ENCODE measurements at regions not wholly inside any gene's neighbourhood (a gene's known extent, or its start where the extent isn't known, plus 50 kb on each side); places are given as distances from the start of the nearest gene placed in this dataset.

DNA sequence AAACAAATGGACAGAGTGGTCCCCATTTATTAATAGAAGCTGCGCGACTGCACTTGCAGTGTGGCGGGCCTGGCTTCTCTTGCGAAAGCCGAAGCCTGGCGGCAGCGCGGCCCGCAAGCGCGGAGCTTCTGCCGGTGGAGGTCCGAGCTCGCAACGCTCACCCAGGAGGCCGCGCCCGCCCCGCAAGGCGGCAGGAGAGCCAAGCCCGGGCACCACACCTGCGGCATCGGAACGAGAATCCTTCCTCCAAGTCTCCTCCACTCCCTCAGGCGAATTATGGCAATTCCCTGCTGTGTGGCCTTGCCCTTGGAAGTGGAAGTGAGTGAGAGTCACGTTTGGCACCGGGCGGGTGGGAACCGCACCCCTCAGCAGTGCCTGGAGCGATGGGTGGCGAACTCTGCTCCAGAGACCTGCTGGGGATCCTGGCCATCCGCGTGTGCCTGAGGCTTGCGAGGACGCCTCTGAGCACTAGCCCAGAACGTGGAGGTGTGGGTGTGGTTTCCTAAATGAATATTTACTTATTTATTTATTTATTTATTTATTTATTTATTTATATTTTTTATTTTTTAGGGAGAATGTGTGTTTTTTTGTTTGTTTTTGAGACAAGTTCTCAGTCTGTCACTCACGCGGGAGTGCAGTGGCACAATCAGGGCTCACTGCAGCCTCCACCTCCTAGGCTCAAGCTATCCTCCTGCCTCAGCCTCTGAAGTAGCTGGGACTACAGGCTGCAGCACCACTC lies 133.7 kb upstream of the UBE2E1 start:
- DNase-seq (ENCODE audit: insufficient read length, low spot score) (no peak), FAIRE-seq (no peak)
- TF ChIP-seq, protein P1, sequence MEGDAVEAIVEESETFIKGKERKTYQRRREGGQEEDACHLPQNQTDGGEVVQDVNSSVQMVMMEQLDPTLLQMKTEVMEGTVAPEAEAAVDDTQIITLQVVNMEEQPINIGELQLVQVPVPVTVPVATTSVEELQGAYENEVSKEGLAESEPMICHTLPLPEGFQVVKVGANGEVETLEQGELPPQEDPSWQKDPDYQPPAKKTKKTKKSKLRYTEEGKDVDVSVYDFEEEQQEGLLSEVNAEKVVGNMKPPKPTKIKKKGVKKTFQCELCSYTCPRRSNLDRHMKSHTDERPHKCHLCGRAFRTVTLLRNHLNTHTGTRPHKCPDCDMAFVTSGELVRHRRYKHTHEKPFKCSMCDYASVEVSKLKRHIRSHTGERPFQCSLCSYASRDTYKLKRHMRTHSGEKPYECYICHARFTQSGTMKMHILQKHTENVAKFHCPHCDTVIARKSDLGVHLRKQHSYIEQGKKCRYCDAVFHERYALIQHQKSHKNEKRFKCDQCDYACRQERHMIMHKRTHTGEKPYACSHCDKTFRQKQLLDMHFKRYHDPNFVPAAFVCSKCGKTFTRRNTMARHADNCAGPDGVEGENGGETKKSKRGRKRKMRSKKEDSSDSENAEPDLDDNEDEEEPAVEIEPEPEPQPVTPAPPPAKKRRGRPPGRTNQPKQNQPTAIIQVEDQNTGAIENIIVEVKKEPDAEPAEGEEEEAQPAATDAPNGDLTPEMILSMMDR (IDR thresholded peaks at IDR 0.05; ENCODE audit: insufficient read depth, missing control alignments) = no peak

DNA sequence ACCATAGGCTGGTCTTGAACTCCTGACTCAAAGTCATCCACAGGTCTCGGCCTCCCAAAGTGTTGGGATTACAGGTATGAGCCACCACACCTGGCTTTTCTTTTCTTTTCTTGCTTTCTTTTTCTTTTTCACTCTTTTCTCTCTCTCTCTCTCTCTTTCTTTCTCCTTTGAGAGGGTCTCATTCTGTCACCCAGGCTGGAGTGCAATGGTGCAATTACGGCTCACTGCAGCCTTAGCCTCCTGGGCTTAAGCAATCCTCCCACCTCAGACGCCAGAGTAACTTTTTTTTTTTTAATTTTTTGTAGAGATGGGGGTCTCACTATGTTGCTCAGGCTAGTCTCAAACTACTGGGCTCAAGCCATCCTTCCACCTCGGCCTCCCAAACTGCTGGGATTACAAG lies 133.1 kb upstream of the UBE2E1 start:
- no peak for FAIRE-seq
- no peak for DNase-seq (ENCODE audit: insufficient read length, low spot score)
- TF ChIP-seq, protein P1 (IDR thresholded peaks at IDR 0.05; ENCODE audit: insufficient read depth, missing control alignments) = no peak

DNA sequence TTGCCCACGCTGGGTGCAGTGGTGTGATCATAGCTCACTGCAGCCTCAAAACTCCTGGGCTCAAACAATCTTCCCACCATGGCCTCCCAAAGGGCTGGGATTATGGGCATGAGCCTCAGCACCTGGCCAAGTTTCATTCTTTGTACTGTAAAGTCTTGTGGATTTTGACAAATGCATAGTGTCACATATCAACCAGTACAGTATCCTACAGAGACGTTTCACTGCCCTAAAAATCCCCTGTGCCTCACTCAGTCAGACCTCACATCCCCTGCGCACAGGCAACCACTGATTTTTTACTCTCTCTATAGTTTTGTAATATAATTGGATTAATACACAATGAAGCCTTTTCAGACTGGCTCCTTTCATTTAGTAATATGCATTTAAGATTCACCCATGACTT lies 130.7 kb upstream of the UBE2E1 start:
- DNase-seq (ENCODE audit: insufficient read length, low spot score) (no peak), FAIRE-seq (no peak)
- TF ChIP-seq, protein P1 (IDR thresholded peaks at IDR 0.05; ENCODE audit: insufficient read depth, missing control alignments) = no peak

DNA sequence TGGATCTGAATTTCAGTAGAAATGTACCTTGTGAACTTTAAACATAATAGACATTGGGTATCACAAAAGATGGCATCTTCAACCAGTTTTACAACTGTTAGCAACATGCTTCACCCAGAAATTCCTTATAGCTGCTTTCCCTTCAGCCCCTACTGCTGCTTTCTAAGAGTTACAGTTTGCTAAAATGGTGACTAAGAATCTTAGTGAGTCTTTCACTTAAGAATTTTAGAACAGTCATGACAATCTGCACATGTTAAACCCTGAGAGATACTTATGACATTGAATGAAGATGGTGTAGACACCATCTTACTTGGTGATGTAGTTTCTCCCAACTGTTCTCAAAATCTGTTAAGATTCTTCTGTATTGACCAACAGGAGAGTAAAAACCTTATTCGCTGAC lies 129.7 kb upstream of the UBE2E1 start:
- DNase-seq (ENCODE audit: insufficient read length, low spot score) (no peak), FAIRE-seq (no peak)
- TF ChIP-seq, protein P1 (IDR thresholded peaks at IDR 0.05; ENCODE audit: insufficient read depth, missing control alignments) = no peak

DNA sequence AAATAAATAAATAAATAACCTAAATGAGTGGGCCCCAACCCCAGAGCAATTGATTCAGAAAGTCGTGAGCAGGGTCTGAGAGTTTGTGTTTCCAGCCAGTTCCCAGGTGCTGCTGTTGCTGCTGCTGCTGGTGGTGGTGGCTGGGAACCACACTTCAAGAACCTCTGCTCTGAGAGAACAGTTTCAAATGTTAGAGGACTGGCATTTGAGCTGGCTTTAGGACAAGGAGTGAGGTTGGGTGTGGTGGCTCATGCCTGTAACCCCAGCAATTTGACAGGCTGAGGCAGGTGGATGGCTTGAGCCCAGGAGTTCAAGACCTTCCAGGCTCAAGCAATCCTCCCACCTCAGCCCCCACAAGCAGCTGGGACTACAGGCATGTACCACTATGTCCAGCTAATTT lies 123.1 kb upstream of the UBE2E1 start:
- DNase-seq (ENCODE audit: insufficient read length, low spot score) (no peak), FAIRE-seq (no peak)
- TF ChIP-seq, protein P1 (IDR thresholded peaks at IDR 0.05; ENCODE audit: insufficient read depth, missing control alignments) = no peak

DNA sequence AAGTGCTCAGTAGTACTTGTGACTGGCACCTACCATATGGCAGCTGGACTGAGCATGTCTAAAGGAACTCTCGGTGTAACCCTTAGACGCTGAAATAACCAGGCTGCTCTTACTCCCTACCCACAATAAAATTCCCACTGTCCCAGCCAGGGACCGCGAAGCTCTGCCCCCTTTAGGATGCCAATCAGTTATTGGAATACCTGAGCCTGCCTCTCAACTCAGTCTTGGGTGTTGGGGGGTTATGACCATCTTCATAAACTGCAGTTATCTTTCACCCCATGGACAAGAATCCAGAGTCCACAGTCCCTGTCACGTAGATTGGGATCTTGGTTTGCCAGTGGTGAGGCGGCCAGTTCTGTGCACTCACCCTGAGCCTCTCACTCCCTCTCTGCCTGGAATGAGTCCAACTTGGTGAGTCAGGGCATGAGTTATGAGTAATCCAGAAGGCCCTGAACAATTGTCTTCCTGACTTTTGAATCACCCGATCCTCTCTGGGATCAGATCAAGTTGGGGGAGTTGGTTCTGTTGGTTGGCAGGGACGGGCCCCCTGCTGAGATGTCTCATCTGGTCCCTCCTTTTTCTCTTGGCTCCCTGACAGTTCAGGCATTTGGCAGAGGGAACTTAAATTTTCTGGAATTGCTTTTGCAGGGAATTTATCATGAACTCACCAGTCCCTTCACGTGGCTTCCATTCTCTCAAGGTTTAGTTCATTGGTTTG lies 120.1 kb upstream of the UBE2E1 start:
- FAIRE-seq = no peak
- TF ChIP-seq, protein P1 (IDR thresholded peaks at IDR 0.05; ENCODE audit: insufficient read depth, missing control alignments) = no peak
- DNase-seq (ENCODE audit: insufficient read length, low spot score) = no peak

DNA sequence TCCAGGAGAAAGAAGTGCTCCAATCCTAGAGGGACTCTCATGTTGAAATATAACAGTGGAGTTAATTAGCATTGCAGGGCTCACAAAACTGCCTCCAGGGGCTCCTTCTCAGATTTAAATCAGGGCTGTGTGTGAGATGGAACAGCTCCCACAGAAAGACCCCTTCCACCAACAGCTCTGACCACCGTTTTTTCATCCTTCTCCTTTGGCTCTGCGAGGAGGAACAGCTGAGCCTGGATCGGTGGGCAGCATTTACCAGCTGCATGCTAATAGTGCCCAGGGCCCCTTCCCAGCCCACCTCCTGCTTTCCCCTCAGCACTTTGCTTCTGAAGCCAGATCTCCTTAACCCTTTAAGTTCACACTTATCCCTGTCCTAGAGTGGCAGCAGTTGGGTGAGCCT lies 119.2 kb upstream of the UBE2E1 start:
- TF ChIP-seq, protein P1 (IDR thresholded peaks at IDR 0.05; ENCODE audit: insufficient read depth, missing control alignments) = no peak
- DNase-seq (ENCODE audit: insufficient read length, low spot score) (no peak), FAIRE-seq (no peak)

Measured in D721Med (cell line).